ENCODE measurements at regions not wholly inside any gene's neighbourhood (a gene's known extent, or its start where the extent isn't known, plus 50 kb on each side); places are given as distances from the start of the nearest gene placed in this dataset.

GRCh38 chr15:69573815-69574475 is 121.3 kb downstream of the RPLP1 start:
- no peaks in the 10 kb centered on the region for H3K27me3 ChIP-seq (ENCODE audit: insufficient read depth, low read length)
- no peak overlapping the region for H3K27ac ChIP-seq (ENCODE audit: low read depth, low read length, poor library complexity, severe bottlenecking)
- TF ChIP-seq, protein P1, sequence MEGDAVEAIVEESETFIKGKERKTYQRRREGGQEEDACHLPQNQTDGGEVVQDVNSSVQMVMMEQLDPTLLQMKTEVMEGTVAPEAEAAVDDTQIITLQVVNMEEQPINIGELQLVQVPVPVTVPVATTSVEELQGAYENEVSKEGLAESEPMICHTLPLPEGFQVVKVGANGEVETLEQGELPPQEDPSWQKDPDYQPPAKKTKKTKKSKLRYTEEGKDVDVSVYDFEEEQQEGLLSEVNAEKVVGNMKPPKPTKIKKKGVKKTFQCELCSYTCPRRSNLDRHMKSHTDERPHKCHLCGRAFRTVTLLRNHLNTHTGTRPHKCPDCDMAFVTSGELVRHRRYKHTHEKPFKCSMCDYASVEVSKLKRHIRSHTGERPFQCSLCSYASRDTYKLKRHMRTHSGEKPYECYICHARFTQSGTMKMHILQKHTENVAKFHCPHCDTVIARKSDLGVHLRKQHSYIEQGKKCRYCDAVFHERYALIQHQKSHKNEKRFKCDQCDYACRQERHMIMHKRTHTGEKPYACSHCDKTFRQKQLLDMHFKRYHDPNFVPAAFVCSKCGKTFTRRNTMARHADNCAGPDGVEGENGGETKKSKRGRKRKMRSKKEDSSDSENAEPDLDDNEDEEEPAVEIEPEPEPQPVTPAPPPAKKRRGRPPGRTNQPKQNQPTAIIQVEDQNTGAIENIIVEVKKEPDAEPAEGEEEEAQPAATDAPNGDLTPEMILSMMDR (IDR thresholded peaks at IDR 0.05; ENCODE audit: low read length), result no peak
- TF ChIP-seq EZH2 (IDR thresholded peaks at IDR 0.05; ENCODE audit: borderline replicate concordance, low read length), result no peak
- no peak overlapping the region for H2AFZ ChIP-seq (ENCODE audit: low read length)
- no peaks in the 10 kb centered on the region for H3K9me3 ChIP-seq (ENCODE audit: low read length)
- H3K4me3 ChIP-seq (ENCODE audit: low read depth, low read length, poor library complexity, severe bottlenecking), result no peak overlapping the region
- H4K20me1 ChIP-seq (ENCODE audit: insufficient read depth, low read length), result no peaks in the 10 kb centered on the region
- H3K9me2 ChIP-seq (ENCODE audit: low read depth, low read length), result no peaks in the 10 kb centered on the region
- no peaks in the 10 kb centered on the region for H3K36me3 ChIP-seq (ENCODE audit: insufficient read depth, low read length)
- no peaks in the 10 kb centered on the region for H3K79me2 ChIP-seq (ENCODE audit: insufficient read depth, low read length)
- no peak overlapping the region for H3K4me2 ChIP-seq (ENCODE audit: low read length)
- peaks cover 4% of the 10 kb centered on the region for H3K4me1 ChIP-seq (ENCODE audit: insufficient read depth, low read length, severe bottlenecking)
- H3K9ac ChIP-seq (ENCODE audit: low read length), result no peak overlapping the region
- no peaks in the 10 kb centered on the region for H3F3A ChIP-seq (ENCODE audit: insufficient read depth, low read length)

DNA sequence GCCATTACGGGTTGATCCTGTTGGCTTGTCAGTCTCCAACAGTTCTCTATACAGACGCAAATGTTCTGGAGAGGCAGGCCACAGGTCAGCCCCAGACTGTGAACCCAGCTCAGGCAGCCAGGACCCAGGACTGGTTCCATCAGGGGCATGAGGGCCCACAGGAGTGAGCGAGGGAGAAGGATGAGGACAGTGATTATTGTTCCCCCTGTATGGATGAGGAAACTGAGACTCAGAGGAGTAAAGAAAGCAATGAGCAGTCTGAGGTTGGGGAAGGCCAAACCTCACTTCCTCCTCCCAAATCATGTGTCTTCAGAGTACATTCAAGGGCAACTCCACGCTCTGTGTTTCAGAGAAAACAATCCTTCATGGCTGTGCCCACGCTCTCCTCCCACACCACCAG is 121.9 kb downstream of the RPLP1 start:
- H3K4me3 ChIP-seq (ENCODE audit: low read depth, low read length, poor library complexity, severe bottlenecking), result no peak overlapping the region
- peaks cover 4% of the 10 kb centered on the region for H3K4me1 ChIP-seq (ENCODE audit: insufficient read depth, low read length, severe bottlenecking)
- no peak overlapping the region for H3K27ac ChIP-seq (ENCODE audit: low read depth, low read length, poor library complexity, severe bottlenecking)
- no peaks in the 10 kb centered on the region for H3K36me3 ChIP-seq (ENCODE audit: insufficient read depth, low read length)
- no peak overlapping the region for H2AFZ ChIP-seq (ENCODE audit: low read length)
- TF ChIP-seq, protein P1 (IDR thresholded peaks at IDR 0.05; ENCODE audit: low read length), result no peak
- no peak for TF ChIP-seq EZH2 (IDR thresholded peaks at IDR 0.05; ENCODE audit: borderline replicate concordance, low read length)
- H3K27me3 ChIP-seq (ENCODE audit: insufficient read depth, low read length), result no peaks in the 10 kb centered on the region
- H3K79me2 ChIP-seq (ENCODE audit: insufficient read depth, low read length), result no peaks in the 10 kb centered on the region
- no peaks in the 10 kb centered on the region for H3K9me2 ChIP-seq (ENCODE audit: low read depth, low read length)
- H4K20me1 ChIP-seq (ENCODE audit: insufficient read depth, low read length), result no peaks in the 10 kb centered on the region
- H3K9me3 ChIP-seq (ENCODE audit: low read length), result no peaks in the 10 kb centered on the region
- no peak overlapping the region for H3K4me2 ChIP-seq (ENCODE audit: low read length)
- no peak overlapping the region for H3K9ac ChIP-seq (ENCODE audit: low read length)
- no peaks in the 10 kb centered on the region for H3F3A ChIP-seq (ENCODE audit: insufficient read depth, low read length)

DNA sequence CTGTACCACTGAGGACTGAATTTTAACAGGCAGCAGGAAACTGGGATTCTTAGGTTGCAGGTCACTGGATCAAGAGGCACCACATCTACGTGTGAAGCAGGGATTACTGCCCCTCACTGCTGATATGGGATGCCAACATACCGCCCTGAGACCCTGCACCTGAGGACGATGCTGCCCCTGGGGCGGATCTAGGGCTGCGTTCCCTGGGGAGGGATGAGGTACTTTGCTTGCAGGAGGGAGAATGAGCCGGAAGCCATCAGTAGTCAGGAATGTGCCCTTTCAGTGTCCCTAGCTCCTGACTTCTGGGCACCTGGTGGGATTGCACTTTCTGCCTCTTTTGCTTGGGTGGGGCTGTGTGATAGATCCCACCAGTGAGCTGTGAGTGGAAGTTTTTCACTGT is 122.8 kb downstream of the RPLP1 start:
- Histone ChIP-seq H3K4me2 (ENCODE audit: low read length) (no peak overlapping the region), H3K4me1 (ENCODE audit: insufficient read depth, low read length, severe bottlenecking) (peaks cover 4% of the 10 kb centered on the region), H3K4me3 (ENCODE audit: low read depth, low read length, poor library complexity, severe bottlenecking) (no peak overlapping the region), H3K27ac (ENCODE audit: low read depth, low read length, poor library complexity, severe bottlenecking) (no peak overlapping the region), H3K27me3 (ENCODE audit: insufficient read depth, low read length) (peaks cover 6% of the 10 kb centered on the region; the same call in 1 of the 2 replicates), H3K9me3 (ENCODE audit: low read length) (no peaks in the 10 kb centered on the region), H3K9me2 (ENCODE audit: low read depth, low read length) (no peaks in the 10 kb centered on the region), H3K9ac (ENCODE audit: low read length) (no peak overlapping the region), H3F3A (ENCODE audit: insufficient read depth, low read length) (no peaks in the 10 kb centered on the region), H3K36me3 (ENCODE audit: insufficient read depth, low read length) (no peaks in the 10 kb centered on the region), H4K20me1 (ENCODE audit: insufficient read depth, low read length) (no peaks in the 10 kb centered on the region), H3K79me2 (ENCODE audit: insufficient read depth, low read length) (no peaks in the 10 kb centered on the region), H2AFZ (ENCODE audit: low read length) (no peak overlapping the region)
- no peak for TF ChIP-seq EZH2 (IDR thresholded peaks at IDR 0.05; ENCODE audit: borderline replicate concordance, low read length)
- TF ChIP-seq, protein P1 (IDR thresholded peaks at IDR 0.05; ENCODE audit: low read length), result no peak
